Calu3 (cell line): ENCODE measurements at regions not wholly inside any gene's neighbourhood (a gene's known extent, or its start where the extent isn't known, plus 50 kb on each side); places are given as distances from the start of the nearest gene placed in this dataset.

Source experiments
- BruUV-seq: library from RNA; stranded (reverse); fragments of 400-500 nt; replicated peaks from 2 replicates; lab custom pipeline; 2021; lab: Mats Ljungman, UMichigan
- CTCF ChIA-PET: fragments of 300-600 bp; sonication (Branson Sonifier 250); formaldehyde crosslinking; loops from one replicate; lab custom pipeline; 2022; ENCODE audit warnings: antibody characterized with exemption; lab: Charles Lee
- DNase-seq: peaks from one replicate; pipeline ENCODE4 v3.0.0; 2022
- H3K27ac Mint-ChIP-seq: one replicate; pipeline ENCODE4 v1.8.0; 2022; ENCODE audit warnings: mixed read lengths; ENCODE audit not compliant: unreplicated experiment
- H3K27me3 Mint-ChIP-seq: one replicate; pipeline ENCODE4 v1.8.0; 2022; ENCODE audit warnings: mixed read lengths; ENCODE audit not compliant: unreplicated experiment
- H3K36me3 Mint-ChIP-seq: one replicate; pipeline ENCODE4 v1.8.0; 2022; ENCODE audit warnings: mild to moderate bottlenecking, moderate library complexity, mixed read lengths; ENCODE audit not compliant: insufficient read depth, unreplicated experiment
- H3K4me1 Mint-ChIP-seq: one replicate; pipeline ENCODE4 v1.8.0; 2022; ENCODE audit warnings: mild to moderate bottlenecking, low read depth, mixed read lengths; ENCODE audit not compliant: unreplicated experiment
- H3K4me3 Mint-ChIP-seq: one replicate; pipeline ENCODE4 v1.8.0; 2022; ENCODE audit warnings: mild to moderate bottlenecking, low read depth, moderate library complexity, mixed read lengths; ENCODE audit not compliant: unreplicated experiment
- H3K9me3 Mint-ChIP-seq: one replicate; pipeline ENCODE4 v1.8.0; 2022; ENCODE audit warnings: low read depth, mixed read lengths; ENCODE audit not compliant: unreplicated experiment
- intact Hi-C: fragments of 100-400 bp; cut with micrococcal nuclease; formaldehyde crosslinking; loops from one replicate; pipeline ENCODE4 v1.10.0; 2022; ENCODE audit not compliant: unreplicated experiment
- TF ChIP-seq, protein P1 (sequence below): fragments of 200-600 bp; IDR thresholded peaks from one replicate; pipeline ENCODE4 v1.8.0; 2022; ENCODE audit warnings: antibody characterized with exemption; ENCODE audit not compliant: unreplicated experiment

DNA sequence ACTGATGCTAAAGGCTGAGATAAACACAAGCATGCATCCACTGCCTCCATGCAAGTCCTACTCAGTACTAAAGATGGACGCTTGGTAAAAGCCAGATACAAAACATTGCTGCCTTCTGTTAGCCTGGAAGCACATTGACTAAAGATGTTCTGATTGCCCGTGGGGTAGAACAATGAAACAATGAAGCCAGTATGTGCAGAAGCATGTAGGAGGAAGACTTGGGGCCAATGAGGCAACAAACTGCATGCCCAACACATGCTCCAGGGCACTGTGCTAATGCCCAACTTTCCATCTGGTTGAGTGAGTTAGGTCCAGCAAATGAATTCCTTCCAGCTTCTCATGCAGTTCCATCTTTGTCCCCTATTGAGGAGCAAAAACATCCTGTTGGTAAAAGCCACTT lies 1245.5 kb downstream of the GATA3 start:
- no peak for DNase-seq
- peaks cover 4% of the 10 kb centered on the region for H3K4me1 Mint-ChIP-seq
- H3K4me3 Mint-ChIP-seq: no peak overlapping the region
- H3K27ac Mint-ChIP-seq: no peak overlapping the region
- CTCF ChIA-PET: no interaction called here
- no peaks in the 10 kb centered on the region for H3K36me3 Mint-ChIP-seq
- BruUV-seq: no TSS peak
- intact Hi-C loops: loop anchor here (2.0 to 10.0 kb wide), 4 partner anchors 91 to 1613 kb away; no protein-coding TSS in a partner anchor
- no peaks in the 10 kb centered on the region for H3K9me3 Mint-ChIP-seq
- TF ChIP-seq, protein P1, sequence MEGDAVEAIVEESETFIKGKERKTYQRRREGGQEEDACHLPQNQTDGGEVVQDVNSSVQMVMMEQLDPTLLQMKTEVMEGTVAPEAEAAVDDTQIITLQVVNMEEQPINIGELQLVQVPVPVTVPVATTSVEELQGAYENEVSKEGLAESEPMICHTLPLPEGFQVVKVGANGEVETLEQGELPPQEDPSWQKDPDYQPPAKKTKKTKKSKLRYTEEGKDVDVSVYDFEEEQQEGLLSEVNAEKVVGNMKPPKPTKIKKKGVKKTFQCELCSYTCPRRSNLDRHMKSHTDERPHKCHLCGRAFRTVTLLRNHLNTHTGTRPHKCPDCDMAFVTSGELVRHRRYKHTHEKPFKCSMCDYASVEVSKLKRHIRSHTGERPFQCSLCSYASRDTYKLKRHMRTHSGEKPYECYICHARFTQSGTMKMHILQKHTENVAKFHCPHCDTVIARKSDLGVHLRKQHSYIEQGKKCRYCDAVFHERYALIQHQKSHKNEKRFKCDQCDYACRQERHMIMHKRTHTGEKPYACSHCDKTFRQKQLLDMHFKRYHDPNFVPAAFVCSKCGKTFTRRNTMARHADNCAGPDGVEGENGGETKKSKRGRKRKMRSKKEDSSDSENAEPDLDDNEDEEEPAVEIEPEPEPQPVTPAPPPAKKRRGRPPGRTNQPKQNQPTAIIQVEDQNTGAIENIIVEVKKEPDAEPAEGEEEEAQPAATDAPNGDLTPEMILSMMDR: no peak
- H3K27me3 Mint-ChIP-seq: peaks cover 19% of the 10 kb centered on the region

DNA sequence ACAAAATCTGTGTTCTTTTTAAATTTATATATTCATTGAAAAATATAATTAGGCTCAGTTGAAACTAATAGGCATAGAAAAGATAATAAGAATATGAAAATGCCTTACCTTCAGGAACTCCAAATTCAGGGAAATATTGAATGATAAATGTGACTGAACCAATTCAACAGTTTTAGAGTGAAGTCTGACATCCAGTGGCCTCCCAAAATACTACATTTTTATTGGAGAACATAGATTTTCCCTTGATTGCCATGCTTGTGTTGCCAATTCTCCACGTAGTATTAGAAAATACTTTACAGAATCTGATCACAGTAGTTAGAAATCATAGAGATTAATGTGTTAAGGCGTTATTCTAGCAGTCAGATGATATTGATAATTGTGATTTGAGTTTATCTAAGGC lies 1246.7 kb downstream of the GATA3 start:
- Mint-ChIP-seq H3K36me3 (no peaks in the 10 kb centered on the region), H3K4me3 (no peak overlapping the region), H3K27me3 (peaks cover 28% of the 10 kb centered on the region), H3K4me1 (peaks cover 7% of the 10 kb centered on the region), H3K27ac (no peak overlapping the region), H3K9me3 (no peaks in the 10 kb centered on the region)
- CTCF ChIA-PET: no interaction called here
- no TSS peak for BruUV-seq
- intact Hi-C loops: loop anchor here (2.0 to 10.0 kb wide), 4 partner anchors 92 to 1614 kb away; no protein-coding TSS in a partner anchor
- peak; percentile 6 for DNase-seq
- TF ChIP-seq, protein P1: peak; percentile 27

DNA sequence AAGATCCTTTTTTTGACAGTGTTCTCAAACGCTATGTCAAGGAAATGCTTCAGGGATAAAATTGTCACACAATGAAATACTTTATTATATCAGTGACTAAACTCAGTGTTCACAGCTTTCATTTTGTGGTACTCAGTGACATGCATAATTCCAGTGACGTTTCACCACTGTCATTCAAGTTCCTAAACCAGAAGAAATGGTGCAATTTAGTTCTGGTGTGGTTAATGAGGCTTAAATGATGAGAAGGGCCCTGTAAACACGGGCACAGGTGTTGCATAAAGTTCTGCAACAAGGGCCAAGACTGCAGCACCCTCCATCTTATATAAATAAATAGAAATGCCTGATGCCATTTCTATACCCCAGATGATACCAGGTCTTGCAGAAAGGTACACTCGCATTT lies 1247.1 kb downstream of the GATA3 start:
- BruUV-seq: no TSS peak
- Mint-ChIP-seq H3K9me3 (no peaks in the 10 kb centered on the region), H3K27me3 (peaks cover 32% of the 10 kb centered on the region), H3K4me1 (peaks cover 7% of the 10 kb centered on the region), H3K36me3 (no peaks in the 10 kb centered on the region), H3K4me3 (no peak overlapping the region), H3K27ac (no peak overlapping the region)
- intact Hi-C loops: loop anchor here (2.0 to 10.0 kb wide), 4 partner anchors 93 to 1614 kb away; no protein-coding TSS in a partner anchor
- TF ChIP-seq, protein P1: no peak
- CTCF ChIA-PET: interaction anchor here (0.9 kb wide), 1 partner anchor 1776 kb away, joined by 4 read pairs; no protein-coding TSS in a partner anchor
- DNase-seq: no peak

DNA sequence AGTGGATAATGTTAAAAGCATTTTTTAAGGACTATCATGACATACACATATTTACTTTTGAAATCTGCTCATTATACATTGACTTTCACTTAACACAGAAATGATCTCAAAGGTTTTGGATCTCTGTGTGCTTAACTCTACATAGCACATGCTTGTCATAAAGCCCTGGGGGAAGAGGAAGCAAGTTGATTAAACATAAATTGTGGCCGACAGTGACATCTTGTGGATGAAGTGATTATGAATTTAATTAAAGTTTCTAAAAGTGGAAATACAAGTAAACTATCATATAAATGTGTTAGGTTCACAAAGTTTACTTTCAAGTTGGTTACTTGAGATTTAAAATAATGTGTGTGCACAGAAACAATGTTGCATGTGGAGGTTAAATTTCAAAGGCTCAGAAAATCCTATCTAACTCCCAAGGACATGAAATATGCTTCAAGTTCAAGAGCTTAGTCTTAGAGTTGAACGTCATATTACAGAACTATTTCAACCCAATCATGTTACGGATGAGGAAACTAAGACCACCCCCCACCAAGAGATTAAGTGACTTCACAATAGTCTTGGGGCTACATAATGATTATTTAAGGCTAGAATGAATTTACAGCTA lies 1247.8 kb downstream of the GATA3 start:
- no peak overlapping the region for H3K4me3 Mint-ChIP-seq
- TF ChIP-seq, protein P1: peak; percentile 21
- peaks cover 34% of the 10 kb centered on the region for H3K27me3 Mint-ChIP-seq
- peak; percentile 36 for DNase-seq
- intact Hi-C loops: loop anchor here (1.0 to 10.0 kb wide), 5 partner anchors 227 to 1773 kb away; no protein-coding TSS in a partner anchor
- H3K9me3 Mint-ChIP-seq: no peaks in the 10 kb centered on the region
- CTCF ChIA-PET: interaction anchor here (0.6 to 1.2 kb wide), 3 partner anchors 1446 to 1777 kb away, joined by 3 to 9 read pairs (median 4); partner anchors contain the start of gene TAF3
- H3K4me1 Mint-ChIP-seq: peaks cover 7% of the 10 kb centered on the region
- H3K27ac Mint-ChIP-seq: no peak overlapping the region
- no peaks in the 10 kb centered on the region for H3K36me3 Mint-ChIP-seq
- no TSS peak for BruUV-seq
